K562 (cell line): ENCODE measurements at regions not wholly inside any gene's neighbourhood (a gene's known extent, or its start where the extent isn't known, plus 50 kb on each side); places are given as distances from the start of the nearest gene placed in this dataset.

ENCODE experiments used
- ATAC-seq: fragments of 200-7000 bp; cut with Tn5 transposase; 3 replicates; pipeline ENCODE4 v1.9.1; 2020; ENCODE audit warnings: moderate library complexity
- BruUV-seq: library from RNA; stranded (reverse); fragments of 400-500 nt; replicated peaks from 2 replicates; lab custom pipeline; 2021; lab: Mats Ljungman, UMichigan
- CTCF ChIA-PET: fragments of 300-600 bp; formaldehyde crosslinking; extraction: SDS; loops from one replicate; lab custom pipeline; 2021; ENCODE audit warnings: low intra/inter-chr PET ratio; lab: Yijun Ruan, JAX
- POLR2A ChIA-PET: fragments of 300-600, 350-650 bp; sonication (Branson Sonifier 250); formaldehyde crosslinking; extraction: SDS; loops from one replicate; lab custom pipeline; 2021; ENCODE audit warnings: antibody characterized with exemption, inconsistent platforms; lab: Yijun Ruan, JAX
- DNase-seq, 4 experiments: peaks; one replicate each; pipeline versions ENCODE4 v3.0.0 to v3.0.0-alpha.2; 2011 to 2018; ENCODE audit warnings: low spot score in 3 of 4, mixed read lengths in 3 of 4; ENCODE audit errors: extremely low read depth in 1 of 4
- FAIRE-seq: peaks from 2 replicates; lab custom pipeline; 2011; peaks lifted over from hg19 to GRCh38; lab: Jason Lieb, UNC
- H2AFZ ChIP-seq: 2 replicates; pipeline ENCODE4 v1.6.0; 2011; ENCODE audit warnings: low read depth, low read length, control low read depth, inconsistent platforms
- H3K27ac ChIP-seq: fragments of 200-600 bp; 3 replicates; pipeline ENCODE4 v1.8.0; 2011; ENCODE audit warnings: low read depth, mild to moderate bottlenecking, control low read depth, inconsistent platforms, low read length, moderate library complexity, mixed read lengths; ENCODE audit errors: extremely low read depth
- H3K27me3 ChIP-seq, 2 experiments: fragments of 300-600 bp in 1 of 2; 2 replicates in 1 of 2; 3 replicates in 1 of 2; pipeline versions ENCODE4 v1.6.0 to v1.8.0; 2011; ENCODE audit warnings: inconsistent platforms in 2 of 2, low read length in 2 of 2, mild to moderate bottlenecking in 1 of 2, mixed read lengths in 1 of 2, moderate library complexity in 1 of 2; ENCODE audit not compliant: control insufficient read depth in 2 of 2, insufficient read depth in 2 of 2
- H3K36me3 ChIP-seq: fragments of 300-600 bp; 3 replicates; pipeline ENCODE4 v1.8.0; 2011; ENCODE audit warnings: mild to moderate bottlenecking, low read length, inconsistent platforms; ENCODE audit not compliant: control insufficient read depth, insufficient read depth
- H3K4me1 ChIP-seq, 2 experiments: fragments of 200-600 bp in 1 of 2; replicated peaks in 1 of 2; 2 replicates in 1 of 2; 3 replicates in 1 of 2; pipeline versions ENCODE4 v1.5.1 to v1.8.0; 2011; ENCODE audit warnings: inconsistent platforms in 2 of 2, low read length in 2 of 2, mild to moderate bottlenecking in 1 of 2, mixed read lengths in 1 of 2, moderate library complexity in 1 of 2; ENCODE audit not compliant: control insufficient read depth in 2 of 2, insufficient read depth in 2 of 2
- H3K4me2 ChIP-seq: 2 replicates; pipeline ENCODE4 v1.6.1; 2011; ENCODE audit warnings: low read length, control low read depth, inconsistent platforms, mixed read lengths; ENCODE audit not compliant: insufficient read depth
- H3K4me3 ChIP-seq: fragments of 200-600 bp; sonication (generic), shearing (Covaris generic); 2 replicates; pipeline ENCODE4 v1.5.1; 2016; ENCODE audit warnings: control low read depth, inconsistent platforms
- H3K79me2 ChIP-seq: fragments of 200-600 bp; 3 replicates; pipeline ENCODE4 v1.8.0; 2011; ENCODE audit warnings: low read length, inconsistent platforms; ENCODE audit not compliant: control insufficient read depth, insufficient read depth
- H3K9ac ChIP-seq, 2 experiments: 2 replicates each; pipeline versions ENCODE4 v1.6.0 to v1.6.1; 2011; ENCODE audit warnings: low read depth in 2 of 2, low read length in 2 of 2, control low read depth in 1 of 2, inconsistent platforms in 1 of 2, mild to moderate bottlenecking in 1 of 2, mixed read lengths in 1 of 2; ENCODE audit not compliant: insufficient read depth in 1 of 2
- H3K9me1 ChIP-seq: one replicate; pipeline ENCODE4 v1.6.0; 2011; ENCODE audit warnings: inconsistent platforms, mild to moderate bottlenecking, low read length, moderate library complexity; ENCODE audit not compliant: control insufficient read depth, insufficient read depth
- H3K9me3 ChIP-seq: replicated peaks from 2 replicates; pipeline ENCODE4 v1.5.1; 2011; ENCODE audit warnings: low read depth, low read length, inconsistent platforms; ENCODE audit not compliant: control insufficient read depth, insufficient read depth
- H4K20me1 ChIP-seq: replicated peaks from 2 replicates; pipeline ENCODE4 v1.6.1; 2011; ENCODE audit warnings: low read length, inconsistent platforms, mixed read lengths; ENCODE audit not compliant: control insufficient read depth, insufficient read depth
- ARNT ChIP-seq, 2 experiments: fragments of 450-650 bp; IDR thresholded peaks; 2 replicates each; pipeline ENCODE4 v1.6.1; 2016; ENCODE audit warnings: mild to moderate bottlenecking in 1 of 2
- BMI1 ChIP-seq: fragments of 150-350 bp; IDR thresholded peaks from 2 replicates; pipeline ENCODE4 v1.6.1; 2014; ENCODE audit warnings: low read length
- CBX2 ChIP-seq: fragments of 200-600 bp; sonication (generic); IDR thresholded peaks from one replicate; pipeline ENCODE4 v1.6.1; 2012; ENCODE audit warnings: mild to moderate bottlenecking, low read length, inconsistent platforms; ENCODE audit not compliant: insufficient read depth, poor library complexity, severe bottlenecking
- CC2D1A ChIP-seq: fragments of 450-650 bp; IDR thresholded peaks from 2 replicates; pipeline ENCODE4 v1.6.1; 2017; ENCODE audit warnings: mild to moderate bottlenecking
- CEBPG ChIP-seq, 3 experiments: fragments of 200-800 bp in 1 of 3; sonication (Bioruptor generic) in 1 of 3; sonication (generic) in 1 of 3; formaldehyde crosslinking in 1 of 3; IDR thresholded peaks in 2 of 3; conservative IDR thresholded peaks in 1 of 3; 2 replicates each; pipeline versions ENCODE4 v1.6.1 to v1.8.0; 2016 to 2022; ENCODE audit warnings: missing compliant biosample characterization in 2 of 3, missing genetic modification characterization in 2 of 3, mild to moderate bottlenecking in 1 of 3, missing genetic modification reagents in 1 of 3
- NFE2 ChIP-seq: IDR thresholded peaks from 2 replicates; pipeline ENCODE4 v1.6.1; 2014; ENCODE audit warnings: antibody characterized with exemption, low read depth
- SMAD1 ChIP-seq: fragments of 150-350 bp; IDR thresholded peaks from 2 replicates; pipeline ENCODE4 v1.6.1; 2014; ENCODE audit warnings: low read length, low read depth; ENCODE audit not compliant: partially characterized antibody
- TEAD1 ChIP-seq, 2 experiments: fragments of 450-650 bp in 1 of 2; sonication (generic) in 1 of 2; formaldehyde crosslinking; IDR thresholded peaks; 2 replicates each; pipeline versions ENCODE4 v1.4.0 to v1.8.0; 2020 to 2022; ENCODE audit warnings: mild to moderate bottlenecking in 2 of 2, missing genetic modification reagents in 1 of 2
- ZBTB17 ChIP-seq: fragments of 450-650 bp; formaldehyde crosslinking; IDR thresholded peaks from 2 replicates; pipeline ENCODE4 v1.4.0; 2020; ENCODE audit warnings: mild to moderate bottlenecking
- ZNF212 ChIP-seq: fragments of 450-650 bp; formaldehyde crosslinking; IDR thresholded peaks from 2 replicates; pipeline ENCODE4 v1.4.0; 2020; ENCODE audit warnings: mild to moderate bottlenecking
- ZNF609 ChIP-seq: sonication (generic); formaldehyde crosslinking; IDR thresholded peaks from 2 replicates; pipeline ENCODE4 v1.8.1; 2023; ENCODE audit warnings: missing genetic modification reagents, mild to moderate bottlenecking, borderline replicate concordance
- ZNF699 ChIP-seq: fragments of 250-450 bp; sonication (Bioruptor Pico); IDR thresholded peaks from 2 replicates; pipeline ENCODE4 v1.8.0; 2021; ENCODE audit warnings: mild to moderate bottlenecking, moderate library complexity; ENCODE audit not compliant: insufficient replicate concordance
- WGBS: fragments of 100-300 bp; shearing (Covaris generic); methylation state at CpG from one replicate; pipeline ENCODE4 v1.1.6; 2016; ENCODE audit warnings: low coverage, mixed read lengths; ENCODE audit not compliant: insufficient coverage; ENCODE audit errors: missing lambda C conversion rate; 5-methylcytosine and 5-hydroxymethylcytosine counted together
- in situ Hi-C: fragments of 300-500 bp; cut with MboI; formaldehyde crosslinking; loops from 4 replicates; pipeline ENCODE4 v1.15.0; 2018; ENCODE audit warnings: inconsistent platforms, mixed read lengths
- intact Hi-C: fragments of 100-400 bp; cut with micrococcal nuclease; formaldehyde crosslinking; loops from 2 replicates; pipeline ENCODE4 v1.14.2; 2022
- TF ChIP-seq, protein P1 (sequence below): fragments of 250-450 bp; sonication (Bioruptor Pico); IDR thresholded peaks from 2 replicates; pipeline ENCODE4 v1.8.0; 2021; ENCODE audit warnings: borderline replicate concordance, mild to moderate bottlenecking, moderate library complexity; ENCODE audit not compliant: poor library complexity, severe bottlenecking
- TF ChIP-seq, protein P2 (sequence below): sonication (generic); formaldehyde crosslinking; IDR thresholded peaks from 2 replicates; pipeline ENCODE4 v1.8.0; 2022; ENCODE audit warnings: missing genetic modification reagents, mild to moderate bottlenecking, borderline replicate concordance

- TF ChIP-seq, protein P1, sequence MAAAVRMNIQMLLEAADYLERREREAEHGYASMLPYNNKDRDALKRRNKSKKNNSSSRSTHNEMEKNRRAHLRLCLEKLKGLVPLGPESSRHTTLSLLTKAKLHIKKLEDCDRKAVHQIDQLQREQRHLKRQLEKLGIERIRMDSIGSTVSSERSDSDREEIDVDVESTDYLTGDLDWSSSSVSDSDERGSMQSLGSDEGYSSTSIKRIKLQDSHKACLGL (CRISPR knock-in tag), result no peak
- no peak for TF ChIP-seq NFE2
- TF ChIP-seq SMAD1, result no peak
Observed at GRCh38 chr4:153146031-153146430, 58.2 kb upstream of the TRIM2 start (continued).

GRCh38 chr4:153146961-153147360 is 57.3 kb upstream of the TRIM2 start:
- no peak for DNase-seq
- Histone ChIP-seq H3K9ac (no peak overlapping the region), H3K36me3 (no peaks in the 10 kb centered on the region), H3K4me2 (no peak overlapping the region), H3K9me1 (no peaks in the 10 kb centered on the region), H4K20me1 (no peaks in the 10 kb centered on the region; the same call in 1 of the 2 replicates), H3K4me3 (no peak overlapping the region), H3K27ac (no peak overlapping the region), H2AFZ (no peak overlapping the region), H3K4me1 (peaks cover 0 to 9% of the 10 kb centered on the region in 2 experiments; a peak in 3 of 5 replicates), H3K79me2 (no peaks in the 10 kb centered on the region), H3K9me3 (no peaks in the 10 kb centered on the region), H3K27me3 (peaks cover 4 to 12% of the 10 kb centered on the region in 2 experiments; a peak in 3 of 5 replicates)
- BruUV-seq, result no TSS peak
- POLR2A ChIA-PET, result no interaction called here
- 22% methylated on average over 4 of the region's 4 CpGs for WGBS
- CTCF ChIA-PET, result no interaction called here
- ATAC-seq, result no peak
- FAIRE-seq, result no peak
- intact Hi-C loops (loop anchor here (10.0 kb wide), 1 partner anchor 288 kb away; no protein-coding TSS in a partner anchor), in situ Hi-C loops (loop anchor here (10.0 kb wide), 1 partner anchor 178 kb away; no protein-coding TSS in a partner anchor)
- TF ChIP-seq ZNF212 (CRISPR knock-in tag) (no peak), CEBPG (CRISPR knock-in tag; IDR thresholded peaks at IDR 0.05) (no peak), CEBPG (tag; conservative IDR thresholded peaks at IDR 0.05 in 1 of 2, IDR thresholded peaks at IDR 0.05 in 1 of 2) (no peak), ZBTB17 (no peak), ZNF609 (no peak), BMI1 (no peak), TEAD1 (CRISPR knock-in tag; IDR thresholded peaks at IDR 0.05) (no peak), CC2D1A (no peak), ZNF699 (CRISPR knock-in tag) (no peak), ARNT (IDR thresholded peaks at IDR 0.05) (no peak), CBX2 (no peak)
- TF ChIP-seq, protein P2, sequence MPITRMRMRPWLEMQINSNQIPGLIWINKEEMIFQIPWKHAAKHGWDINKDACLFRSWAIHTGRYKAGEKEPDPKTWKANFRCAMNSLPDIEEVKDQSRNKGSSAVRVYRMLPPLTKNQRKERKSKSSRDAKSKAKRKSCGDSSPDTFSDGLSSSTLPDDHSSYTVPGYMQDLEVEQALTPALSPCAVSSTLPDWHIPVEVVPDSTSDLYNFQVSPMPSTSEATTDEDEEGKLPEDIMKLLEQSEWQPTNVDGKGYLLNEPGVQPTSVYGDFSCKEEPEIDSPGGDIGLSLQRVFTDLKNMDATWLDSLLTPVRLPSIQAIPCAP (CRISPR knock-in tag), result no peak
